OCI-LY1 (cell line): ENCODE measurements at regions not wholly inside any gene's neighbourhood (a gene's known extent, or its start where the extent isn't known, plus 50 kb on each side); places are given as distances from the start of the nearest gene placed in this dataset.

Experiments used
- H2AFZ ChIP-seq: fragments of 200-600 bp; sonication (generic), shearing (Covaris generic); 2 replicates; pipeline ENCODE4 v1.6.0; 2014; ENCODE audit warnings: antibody characterized with exemption, mild to moderate bottlenecking, low read length
- H3F3A ChIP-seq: fragments of 200-600 bp; sonication (generic), shearing (Covaris generic); 2 replicates; pipeline ENCODE4 v1.6.0; 2014; ENCODE audit warnings: mild to moderate bottlenecking, antibody characterized with exemption, low read length, moderate library complexity; ENCODE audit not compliant: insufficient read depth
- H3K27ac ChIP-seq: fragments of 200-600 bp; sonication (generic); 2 replicates; pipeline ENCODE4 v1.5.1; 2014; ENCODE audit warnings: low read length, mixed run types, mild to moderate bottlenecking, low read depth; ENCODE audit not compliant: poor library complexity, severe bottlenecking
- H3K27me3 ChIP-seq: fragments of 200-600 bp; sonication (generic); 2 replicates; pipeline ENCODE4 v1.6.0; 2014; ENCODE audit warnings: antibody characterized with exemption, mild to moderate bottlenecking, low read length, moderate library complexity; ENCODE audit not compliant: insufficient read depth
- H3K36me3 ChIP-seq: fragments of 200-600 bp; sonication (generic); 2 replicates; pipeline ENCODE4 v1.6.1; 2014; ENCODE audit warnings: mild to moderate bottlenecking, antibody characterized with exemption, low read length, moderate library complexity, mixed read lengths; ENCODE audit not compliant: insufficient read depth
- H3K4me1 ChIP-seq: fragments of 200-600 bp; sonication (generic); 2 replicates; pipeline ENCODE4 v1.5.1; 2014; ENCODE audit warnings: mild to moderate bottlenecking, low read length, moderate library complexity; ENCODE audit not compliant: insufficient read depth, severe bottlenecking
- H3K4me2 ChIP-seq: fragments of 200-600 bp; sonication (generic), shearing (Covaris generic); 2 replicates; pipeline ENCODE4 v1.6.1; 2014; ENCODE audit warnings: low read length
- H3K4me3 ChIP-seq: fragments of 200-600 bp; sonication (generic); 2 replicates; pipeline ENCODE4 v1.5.1; 2014; ENCODE audit warnings: low read length, low read depth, mild to moderate bottlenecking, mixed read lengths; ENCODE audit not compliant: poor library complexity, severe bottlenecking
- H3K79me2 ChIP-seq: fragments of 200-600 bp; shearing (Covaris generic); 2 replicates; pipeline ENCODE4 v1.6.1; 2016; ENCODE audit warnings: mixed run types, low read length, mixed read lengths; ENCODE audit not compliant: insufficient read depth
- H3K9ac ChIP-seq: fragments of 200-600 bp; sonication (generic), shearing (Covaris generic); 2 replicates; pipeline ENCODE4 v1.6.1; 2014; ENCODE audit warnings: mild to moderate bottlenecking, low read length, mixed read lengths
- H3K9me2 ChIP-seq: fragments of 200-600 bp; sonication (generic), shearing (Covaris generic); 2 replicates; pipeline ENCODE4 v1.6.1; 2014; ENCODE audit warnings: low read depth, mild to moderate bottlenecking, low read length, mixed read lengths
- H3K9me3 ChIP-seq: fragments of 200-600 bp; shearing (Covaris generic); 2 replicates; pipeline ENCODE4 v1.6.1; 2014; ENCODE audit warnings: low read length, mixed read lengths
- H4K20me1 ChIP-seq: fragments of 200-600 bp; sonication (generic), shearing (Covaris generic); 2 replicates; pipeline ENCODE4 v1.6.0; 2016; ENCODE audit warnings: mild to moderate bottlenecking, low read length; ENCODE audit not compliant: insufficient read depth
- EZH2 ChIP-seq: fragments of 200-600 bp; sonication (generic), shearing (Covaris generic); IDR thresholded peaks from 2 replicates; pipeline ENCODE4 v1.8.0; 2017; ENCODE audit warnings: borderline replicate concordance, mixed run types, mild to moderate bottlenecking, antibody characterized with exemption, low read length, moderate library complexity, mixed read lengths
- TF ChIP-seq, protein P1 (sequence below): fragments of 200-600 bp; sonication (generic), shearing (Covaris generic); IDR thresholded peaks from 2 replicates; pipeline ENCODE4 v1.5.1; 2017; ENCODE audit warnings: mild to moderate bottlenecking, antibody characterized with exemption, low read length, moderate library complexity, mixed read lengths

DNA sequence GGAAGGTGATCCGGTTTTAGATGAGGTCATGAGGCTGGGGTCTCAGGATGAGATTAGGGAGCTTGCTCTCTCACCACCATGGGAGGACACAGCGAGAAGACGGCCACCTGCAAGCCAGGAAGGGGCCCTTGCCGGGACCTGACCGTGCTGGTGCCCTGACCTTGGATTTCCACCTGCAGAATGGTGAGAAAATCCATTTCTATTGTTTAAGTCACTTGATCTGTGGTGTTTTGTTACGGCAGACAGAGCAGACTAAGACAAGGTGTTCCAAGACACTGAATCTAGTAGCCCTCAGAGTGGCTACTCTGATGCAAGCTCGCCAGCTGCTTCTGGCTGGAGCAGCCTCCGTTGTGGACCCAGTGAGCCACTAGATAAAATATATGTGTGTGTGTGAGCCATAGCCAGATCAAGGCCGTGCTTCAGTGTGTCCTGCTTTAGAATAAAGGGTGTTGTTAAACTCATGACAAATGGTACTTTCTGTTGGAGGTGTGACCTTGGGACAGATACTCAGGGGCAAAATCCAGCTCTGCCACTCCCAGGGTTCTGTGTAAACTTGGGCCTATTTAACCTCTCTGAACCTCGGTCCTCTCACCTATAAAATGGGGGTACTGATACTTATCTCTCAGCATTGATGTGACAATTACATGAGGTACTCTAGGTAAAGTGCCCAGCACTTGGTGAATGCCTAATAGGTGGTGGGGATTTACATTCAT lies 67.9 kb upstream of the STX18 start:
- no peaks in the 10 kb centered on the region for H3K9me3 ChIP-seq
- H3K4me3 ChIP-seq: no peak overlapping the region
- no peak overlapping the region for H2AFZ ChIP-seq
- H3K27me3 ChIP-seq: no peaks in the 10 kb centered on the region
- no peaks in the 10 kb centered on the region for H3K4me1 ChIP-seq
- H3F3A ChIP-seq: no peaks in the 10 kb centered on the region
- H3K36me3 ChIP-seq: no peaks in the 10 kb centered on the region
- no peak overlapping the region for H3K4me2 ChIP-seq
- no peaks in the 10 kb centered on the region for H3K9me2 ChIP-seq
- no peaks in the 10 kb centered on the region for H3K79me2 ChIP-seq
- H3K9ac ChIP-seq: no peak overlapping the region
- no peak for TF ChIP-seq EZH2
- TF ChIP-seq, protein P1, sequence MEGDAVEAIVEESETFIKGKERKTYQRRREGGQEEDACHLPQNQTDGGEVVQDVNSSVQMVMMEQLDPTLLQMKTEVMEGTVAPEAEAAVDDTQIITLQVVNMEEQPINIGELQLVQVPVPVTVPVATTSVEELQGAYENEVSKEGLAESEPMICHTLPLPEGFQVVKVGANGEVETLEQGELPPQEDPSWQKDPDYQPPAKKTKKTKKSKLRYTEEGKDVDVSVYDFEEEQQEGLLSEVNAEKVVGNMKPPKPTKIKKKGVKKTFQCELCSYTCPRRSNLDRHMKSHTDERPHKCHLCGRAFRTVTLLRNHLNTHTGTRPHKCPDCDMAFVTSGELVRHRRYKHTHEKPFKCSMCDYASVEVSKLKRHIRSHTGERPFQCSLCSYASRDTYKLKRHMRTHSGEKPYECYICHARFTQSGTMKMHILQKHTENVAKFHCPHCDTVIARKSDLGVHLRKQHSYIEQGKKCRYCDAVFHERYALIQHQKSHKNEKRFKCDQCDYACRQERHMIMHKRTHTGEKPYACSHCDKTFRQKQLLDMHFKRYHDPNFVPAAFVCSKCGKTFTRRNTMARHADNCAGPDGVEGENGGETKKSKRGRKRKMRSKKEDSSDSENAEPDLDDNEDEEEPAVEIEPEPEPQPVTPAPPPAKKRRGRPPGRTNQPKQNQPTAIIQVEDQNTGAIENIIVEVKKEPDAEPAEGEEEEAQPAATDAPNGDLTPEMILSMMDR: no peak
- H4K20me1 ChIP-seq: no peaks in the 10 kb centered on the region
- H3K27ac ChIP-seq: no peak overlapping the region

DNA sequence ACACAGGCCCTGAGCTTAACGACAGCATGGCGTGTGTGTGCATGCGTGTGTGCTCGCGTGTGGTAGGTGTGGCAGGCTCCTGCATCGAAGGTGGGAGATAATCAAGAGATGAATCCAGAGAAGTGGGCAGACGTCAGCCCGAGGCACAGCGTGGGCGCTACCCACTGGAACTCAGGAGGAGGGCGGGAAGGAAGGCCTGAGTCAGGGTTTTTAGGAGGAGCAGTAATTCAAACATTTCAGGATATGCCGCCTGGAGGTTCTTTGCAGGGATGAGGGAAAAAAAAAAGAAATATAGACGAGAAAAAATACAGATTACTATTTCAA lies 66.3 kb upstream of the STX18 start:
- H3K4me2 ChIP-seq: no peak overlapping the region

DNA sequence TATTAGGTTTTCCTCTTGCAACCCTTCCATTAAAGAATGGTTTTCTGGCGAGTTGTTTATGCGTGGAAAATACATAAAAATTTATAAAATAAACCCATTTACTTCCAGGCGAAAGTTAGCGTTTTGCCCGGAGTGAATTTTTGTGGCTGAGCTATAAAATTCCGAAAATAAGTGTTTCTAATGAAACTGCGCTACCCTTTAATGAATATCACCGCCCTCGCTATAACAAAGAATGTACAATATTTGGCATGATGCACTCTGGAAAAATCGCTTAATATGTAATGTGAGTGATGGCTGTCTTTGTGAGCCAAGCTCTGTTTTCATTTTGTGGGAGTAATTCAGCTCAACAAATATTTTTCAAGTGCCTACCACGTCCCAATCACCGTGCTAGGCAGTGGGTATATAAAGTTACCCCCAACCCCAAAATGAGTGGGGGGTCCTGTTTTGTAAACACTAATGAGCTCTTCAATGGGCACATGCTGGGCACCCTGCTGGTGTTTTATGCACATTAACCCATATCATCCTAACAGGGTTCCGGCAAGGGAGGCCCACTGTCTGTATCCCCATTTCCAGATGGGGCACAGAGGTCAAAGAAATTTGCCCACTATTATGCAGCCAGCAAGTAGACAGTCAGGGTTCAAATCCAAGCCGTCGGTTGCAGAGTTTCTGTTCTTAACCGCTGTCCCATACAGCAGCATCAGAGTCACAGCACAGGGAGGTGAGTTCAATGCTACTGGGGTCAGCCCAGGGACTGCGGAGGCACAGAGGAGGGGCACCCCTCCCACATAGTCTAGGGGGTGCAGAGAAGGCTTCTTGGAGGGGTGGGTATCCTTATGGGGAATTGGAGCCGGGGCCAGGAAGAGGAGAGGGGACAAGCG lies 65.7 kb upstream of the STX18 start:
- no peaks in the 10 kb centered on the region for H3K79me2 ChIP-seq
- H3K27me3 ChIP-seq: no peaks in the 10 kb centered on the region
- H3K9ac ChIP-seq: no peak overlapping the region
- H3K27ac ChIP-seq: no peak overlapping the region
- no peak overlapping the region for H3K4me2 ChIP-seq
- H4K20me1 ChIP-seq: no peaks in the 10 kb centered on the region
- no peaks in the 10 kb centered on the region for H3F3A ChIP-seq
- no peak for TF ChIP-seq EZH2
- TF ChIP-seq, protein P1: no peak
- H2AFZ ChIP-seq: no peak overlapping the region
- H3K4me1 ChIP-seq: no peaks in the 10 kb centered on the region
- no peaks in the 10 kb centered on the region for H3K9me2 ChIP-seq
- no peaks in the 10 kb centered on the region for H3K9me3 ChIP-seq
- H3K36me3 ChIP-seq: no peaks in the 10 kb centered on the region
- no peak overlapping the region for H3K4me3 ChIP-seq

More for the DNA sequence above, 66.3 kb upstream of the STX18 start:
- Histone ChIP-seq H3F3A (no peaks in the 10 kb centered on the region), H3K9ac (no peak overlapping the region), H3K27me3 (no peaks in the 10 kb centered on the region), H2AFZ (no peak overlapping the region), H3K4me3 (no peak overlapping the region), H3K36me3 (no peaks in the 10 kb centered on the region), H4K20me1 (no peaks in the 10 kb centered on the region), H3K9me2 (no peaks in the 10 kb centered on the region), H3K9me3 (no peaks in the 10 kb centered on the region), H3K27ac (no peak overlapping the region), H3K79me2 (no peaks in the 10 kb centered on the region), H3K4me1 (no peaks in the 10 kb centered on the region)
- no peak for TF ChIP-seq EZH2
- TF ChIP-seq, protein P1: no peak
